HL-60 (cell line): ENCODE measurements at regions not wholly inside any gene's neighbourhood (a gene's known extent, or its start where the extent isn't known, plus 50 kb on each side); places are given as distances from the start of the nearest gene placed in this dataset.

Experiments used
- CTCF ChIP-seq: IDR thresholded peaks from one replicate; pipeline ENCODE4 v1.5.1; 2011; ENCODE audit warnings: low read length, control low read depth, inconsistent platforms; ENCODE audit not compliant: insufficient read depth
- POLR2AphosphoS5 ChIP-seq: IDR thresholded peaks from 2 replicates; pipeline ENCODE4 v1.6.1; 2012; ENCODE audit warnings: low read depth

- TF ChIP-seq CTCF: no peak
- TF ChIP-seq POLR2AphosphoS5: no peak
These were observed 51.6 kb upstream of the IL6 start for GRCh38 chr7:22675421-22675820.
